H1 (cell line): ENCODE measurements at regions not wholly inside any gene's neighbourhood (a gene's known extent, or its start where the extent isn't known, plus 50 kb on each side); places are given as distances from the start of the nearest gene placed in this dataset.

Experiments
- CTCF ChIA-PET: fragments of 300-600 bp; sonication (Branson Sonifier 250); formaldehyde crosslinking; loops from one replicate; lab custom pipeline; 2021; ENCODE audit not compliant: partially characterized antibody; lab: Charles Lee
- POLR2A ChIA-PET: fragments of 300-600 bp; sonication (Branson Sonifier 250); formaldehyde crosslinking; loops from one replicate; lab custom pipeline; 2021; ENCODE audit warnings: inconsistent platforms; ENCODE audit not compliant: partially characterized antibody; lab: Charles Lee
- DNase-seq, 2 experiments: peaks; one replicate each; pipeline versions ENCODE4 v3.0.0 to v3.0.0-alpha.2; 2010 to 2022; ENCODE audit warnings: low spot score in 2 of 2, low read depth in 1 of 2, mixed read lengths in 1 of 2
- FAIRE-seq: peaks from 2 replicates; lab custom pipeline; 2011; peaks lifted over from hg19 to GRCh38; lab: Jason Lieb, UNC
- H2AFZ ChIP-seq: 2 replicates; pipeline ENCODE4 v1.8.1; 2012; ENCODE audit warnings: low read length, inconsistent platforms
- H2AK5ac ChIP-seq: 2 replicates; pipeline ENCODE4 v1.6.1; 2013; ENCODE audit warnings: low read depth, low read length
- H2BK120ac ChIP-seq: replicated peaks from 2 replicates; pipeline ENCODE3; 2013; ENCODE audit warnings: low read depth, low read length, inconsistent platforms
- H2BK12ac ChIP-seq: 2 replicates; pipeline ENCODE4 v1.6.1; 2013; ENCODE audit warnings: low read depth, low read length
- H2BK15ac ChIP-seq: 2 replicates; pipeline ENCODE4 v1.6.1; 2013; ENCODE audit warnings: low read length
- H2BK20ac ChIP-seq: 2 replicates; pipeline ENCODE4 v1.6.1; 2013; ENCODE audit warnings: low read length
- H2BK5ac ChIP-seq: 2 replicates; pipeline ENCODE4 v1.6.1; 2013; ENCODE audit warnings: low read depth, low read length
- H3K14ac ChIP-seq: 2 replicates; pipeline ENCODE4 v1.6.1; 2013; ENCODE audit warnings: inconsistent platforms; ENCODE audit not compliant: insufficient read length
- H3K18ac ChIP-seq: 2 replicates; pipeline ENCODE4 v1.6.1; 2013; ENCODE audit warnings: low read length; ENCODE audit errors: extremely low read depth
- H3K23ac ChIP-seq: 2 replicates; pipeline ENCODE4 v1.6.1; 2013; ENCODE audit warnings: inconsistent platforms; ENCODE audit not compliant: insufficient read length
- H3K23me2 ChIP-seq: 2 replicates; pipeline ENCODE4 v1.6.1; 2013; ENCODE audit warnings: low read depth, low read length
- H3K27ac ChIP-seq: 2 replicates; pipeline ENCODE4 v1.6.1; 2011; ENCODE audit warnings: low read depth, low read length, inconsistent platforms
- H3K27me3 ChIP-seq, 4 experiments: replicated peaks in 1 of 4; 1 replicate in 1 of 4; 2 replicates in 3 of 4; pipeline versions ENCODE4 v1.6.1 to v1.8.1; 2011 to 2013; ENCODE audit warnings: low read length in 3 of 4, mild to moderate bottlenecking in 3 of 4, inconsistent platforms in 2 of 4, mixed read lengths in 2 of 4, moderate library complexity in 1 of 4; ENCODE audit not compliant: control insufficient read depth in 3 of 4, insufficient read depth in 3 of 4; ENCODE audit errors: extremely low read depth in 1 of 4
- H3K36me3 ChIP-seq, 4 experiments: 2 replicates each; pipeline versions ENCODE4 v1.6.1 to v1.8.1; 2011 to 2013; ENCODE audit warnings: mild to moderate bottlenecking in 4 of 4, low read length in 3 of 4, moderate library complexity in 2 of 4, control low read depth in 1 of 4, inconsistent platforms in 1 of 4; ENCODE audit not compliant: insufficient read depth in 4 of 4, control insufficient read depth in 2 of 4
- H3K4ac ChIP-seq: replicated peaks from 2 replicates; pipeline ENCODE3; 2013; ENCODE audit warnings: low read length, low read depth, mixed read lengths, inconsistent platforms; ENCODE audit not compliant: insufficient read length
- H3K4me1 ChIP-seq, 4 experiments: replicated peaks in 1 of 4; 1 replicate in 1 of 4; 2 replicates in 3 of 4; pipeline versions ENCODE4 v1.6.1 to v1.8.1; 2011 to 2013; ENCODE audit warnings: low read length in 3 of 4, inconsistent platforms in 2 of 4, mixed read lengths in 1 of 4; ENCODE audit not compliant: insufficient read depth in 4 of 4, control insufficient read depth in 3 of 4
- H3K4me2 ChIP-seq, 2 experiments: 2 replicates each; pipeline versions ENCODE4 v1.6.1 to v1.8.1; 2011 to 2013; ENCODE audit warnings: low read depth in 2 of 2, low read length in 2 of 2, control low read depth in 1 of 2, inconsistent platforms in 1 of 2, mild to moderate bottlenecking in 1 of 2; ENCODE audit not compliant: insufficient read depth in 1 of 2
- H3K4me3 ChIP-seq, 4 experiments: fragments of 200-600, 300-600 bp in 1 of 4; sonication (generic), shearing (Covaris generic), sonication (Bioruptor Twin) in 1 of 4; 2 replicates each; pipeline versions ENCODE4 v1.5.1 to v1.8.1; 2011 to 2016; ENCODE audit warnings: low read length in 4 of 4, low read depth in 3 of 4, control low read depth in 2 of 4, inconsistent platforms in 2 of 4, mild to moderate bottlenecking in 2 of 4, mixed read lengths in 1 of 4, moderate library complexity in 1 of 4; ENCODE audit not compliant: insufficient read depth in 2 of 4; ENCODE audit errors: extremely low read depth in 1 of 4
- H3K56ac ChIP-seq: replicated peaks from 2 replicates; pipeline ENCODE3; 2013; ENCODE audit warnings: low read depth, mild to moderate bottlenecking, mixed read lengths, low read length, inconsistent platforms; ENCODE audit not compliant: insufficient read length
- H3K79me1 ChIP-seq: 2 replicates; pipeline ENCODE4 v1.6.1; 2013; ENCODE audit warnings: low read depth, low read length, control low read depth
- H3K79me2 ChIP-seq, 2 experiments: 2 replicates each; pipeline versions ENCODE4 v1.6.1 to v1.8.1; 2012 to 2013; ENCODE audit warnings: low read length in 2 of 2, mild to moderate bottlenecking in 2 of 2, inconsistent platforms in 1 of 2; ENCODE audit not compliant: insufficient read depth in 2 of 2, control insufficient read depth in 1 of 2
- H3K9ac ChIP-seq, 4 experiments: replicated peaks in 1 of 4; 1 replicate in 1 of 4; 2 replicates in 3 of 4; pipeline versions ENCODE4 v1.6.1 to v1.8.1; 2011 to 2013; ENCODE audit warnings: low read depth in 3 of 4, low read length in 3 of 4, control low read depth in 2 of 4, mild to moderate bottlenecking in 2 of 4, moderate library complexity in 2 of 4, inconsistent platforms in 1 of 4; ENCODE audit errors: extremely low read depth in 1 of 4
- H3K9me3 ChIP-seq, 2 experiments: 2 replicates each; pipeline versions ENCODE4 v1.6.1 to v1.8.1; 2012 to 2013; ENCODE audit warnings: mild to moderate bottlenecking in 2 of 2, moderate library complexity in 2 of 2, control low read depth in 1 of 2, inconsistent platforms in 1 of 2, low read depth in 1 of 2, low read length in 1 of 2, mixed read lengths in 1 of 2; ENCODE audit not compliant: insufficient read depth in 2 of 2
- H4K20me1 ChIP-seq, 2 experiments: replicated peaks in 1 of 2; 2 replicates each; pipeline versions ENCODE3 to v1.8.1; 2011 to 2013; ENCODE audit warnings: inconsistent platforms in 2 of 2, low read length in 2 of 2, mild to moderate bottlenecking in 1 of 2; ENCODE audit not compliant: insufficient read depth in 2 of 2, control insufficient read depth in 1 of 2
- H4K5ac ChIP-seq: 2 replicates; pipeline ENCODE4 v1.6.1; 2013; ENCODE audit warnings: low read length, low read depth, mixed read lengths, inconsistent platforms; ENCODE audit not compliant: insufficient read length
- H4K8ac ChIP-seq: 2 replicates; pipeline ENCODE4 v1.8.0; 2013; ENCODE audit warnings: mild to moderate bottlenecking, moderate library complexity, low read length, inconsistent platforms; ENCODE audit not compliant: insufficient read depth; ENCODE audit errors: extremely low read depth
- H4K91ac ChIP-seq: replicated peaks from 2 replicates; pipeline ENCODE3; 2013; ENCODE audit warnings: low read length, mixed read lengths, inconsistent platforms; ENCODE audit not compliant: insufficient read length
- ATF3 ChIP-seq: IDR thresholded peaks from 2 replicates; pipeline ENCODE4 v1.6.1; 2011; ENCODE audit warnings: low read depth, mild to moderate bottlenecking, low read length; ENCODE audit not compliant: insufficient read depth
- RAD21 ChIP-seq, 2 experiments: IDR thresholded peaks in 1 of 2; conservative IDR thresholded peaks in 1 of 2; 2 replicates each; pipeline ENCODE4 v1.6.1; 2011; ENCODE audit warnings: low read depth in 2 of 2, low read length in 2 of 2, improper control_type of control experiment in 1 of 2, inconsistent platforms in 1 of 2, mild to moderate bottlenecking in 1 of 2, moderate library complexity in 1 of 2
- SIRT6 ChIP-seq: IDR thresholded peaks from one replicate; pipeline ENCODE4 v1.7.1; 2012; ENCODE audit warnings: low read length, inconsistent platforms
- WGBS, 2 experiments: shearing (Covaris generic) in 1 of 2; methylation state at CpG; one replicate each; pipeline versions ENCODE4 v1.1.6 to v1.1.7; 2013 to 2015; ENCODE audit warnings: low lambda C conversion rate in 2 of 2, mixed read lengths in 2 of 2, inconsistent platforms in 1 of 2, low coverage in 1 of 2, missing lambda C conversion rate in 1 of 2; ENCODE audit not compliant: insufficient replicate concordance in 2 of 2, insufficient coverage in 1 of 2, insufficient read length in 1 of 2; ENCODE audit errors: extremely low coverage in 1 of 2, missing lambda C conversion rate in 1 of 2; 5-methylcytosine and 5-hydroxymethylcytosine counted together
- TF ChIP-seq, protein P1 (sequence below): IDR thresholded peaks from 2 replicates; pipeline ENCODE4 v1.6.1; 2012; ENCODE audit warnings: low read length, inconsistent platforms

DNA sequence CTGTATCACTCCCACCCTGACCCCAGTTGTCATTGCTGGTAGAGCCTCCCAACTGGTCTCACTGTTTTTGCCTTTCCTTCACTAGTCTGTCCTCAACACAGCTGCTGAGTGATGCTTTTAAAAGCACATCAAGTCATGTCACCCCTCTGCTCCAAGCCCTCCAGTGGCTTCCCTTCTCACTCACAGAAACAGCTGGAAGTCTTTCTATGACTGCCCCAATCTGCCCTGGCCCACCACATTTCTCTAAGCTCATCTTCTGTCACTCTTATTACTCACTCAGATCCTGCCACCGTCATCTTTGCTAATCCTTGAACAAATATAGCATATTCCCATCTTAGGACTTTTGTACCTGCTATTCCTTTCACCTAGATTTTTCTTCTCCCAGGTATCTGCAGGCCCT, 242.6 kb upstream of the RBBP8 start:
- Histone ChIP-seq H3K18ac (no peak overlapping the region), H3K27me3 (peaks cover 0 to 1% (median 0%) of the 10 kb centered on the region in 4 experiments; a peak in 1 of 7 replicates), H4K20me1 (no peaks in the 10 kb centered on the region), H3K23ac (no peak overlapping the region), H3K23me2 (no peaks in the 10 kb centered on the region), H2AK5ac (no peak overlapping the region), H3K9ac (no peak overlapping the region), H4K8ac (no peak overlapping the region), H3K79me2 (no peaks in the 10 kb centered on the region), H2AFZ (no peak overlapping the region), H3K79me1 (no peaks in the 10 kb centered on the region), H3K56ac (no peak overlapping the region), H3K9me3 (peaks cover 12 to 14% of the 10 kb centered on the region in 2 experiments; a peak in 3 of 4 replicates), H3K36me3 (no peaks in the 10 kb centered on the region; a peak in 1 of 8 replicates), H2BK120ac (no peak overlapping the region), H3K27ac (no peak overlapping the region), H2BK12ac (no peak overlapping the region), H3K4me2 (no peak overlapping the region), H3K4ac (no peak overlapping the region), H2BK5ac (no peak overlapping the region), H4K91ac (no peak overlapping the region), H2BK15ac (no peak overlapping the region), H3K4me1 (peaks cover 0 to 4% (median 1%) of the 10 kb centered on the region in 4 experiments; a peak in 2 of 7 replicates), H3K4me3 (no peak overlapping the region), H2BK20ac (no peak overlapping the region), H4K5ac (no peak overlapping the region), H3K14ac (no peak overlapping the region)
- CTCF ChIA-PET = interaction anchor here (1.0 to 1.1 kb wide), 3 partner anchors 8 to 13 kb away, joined by 3 read pairs; no protein-coding TSS in a partner anchor
- no peak for DNase-seq
- WGBS, 2 experiments = 77% methylated on average over 1 of the region's 1 CpG; no CpG with 5 or more reads in 1 of the 2 experiments
- no peak for FAIRE-seq
- TF ChIP-seq RAD21 (IDR thresholded peaks at IDR 0.05 in 1 of 2, conservative IDR thresholded peaks at IDR 0.05 in 1 of 2; ENCODE audit: low read depth in 2 of 2, low read length in 2 of 2) (no peak), ATF3 (no peak), SIRT6 (no peak)
- TF ChIP-seq, protein P1, sequence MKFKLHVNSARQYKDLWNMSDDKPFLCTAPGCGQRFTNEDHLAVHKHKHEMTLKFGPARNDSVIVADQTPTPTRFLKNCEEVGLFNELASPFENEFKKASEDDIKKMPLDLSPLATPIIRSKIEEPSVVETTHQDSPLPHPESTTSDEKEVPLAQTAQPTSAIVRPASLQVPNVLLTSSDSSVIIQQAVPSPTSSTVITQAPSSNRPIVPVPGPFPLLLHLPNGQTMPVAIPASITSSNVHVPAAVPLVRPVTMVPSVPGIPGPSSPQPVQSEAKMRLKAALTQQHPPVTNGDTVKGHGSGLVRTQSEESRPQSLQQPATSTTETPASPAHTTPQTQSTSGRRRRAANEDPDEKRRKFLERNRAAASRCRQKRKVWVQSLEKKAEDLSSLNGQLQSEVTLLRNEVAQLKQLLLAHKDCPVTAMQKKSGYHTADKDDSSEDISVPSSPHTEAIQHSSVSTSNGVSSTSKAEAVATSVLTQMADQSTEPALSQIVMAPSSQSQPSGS = no peak
- POLR2A ChIA-PET = no interaction called here
